Osteocyte (in vitro differentiated cells): ENCODE measurements at regions not wholly inside any gene's neighbourhood (a gene's known extent, or its start where the extent isn't known, plus 50 kb on each side); places are given as distances from the start of the nearest gene placed in this dataset.

Experiments used
- DNase-seq: peaks from one replicate; pipeline ENCODE4 v3.0.0; 2021; ENCODE audit warnings: mixed read lengths; ENCODE audit not compliant: unreplicated experiment; ENCODE audit errors: extremely low spot score
- H3K27ac Mint-ChIP-seq: one replicate; pipeline ENCODE4 v1.8.0; 2021; ENCODE audit warnings: mild to moderate bottlenecking, mixed read lengths; ENCODE audit not compliant: unreplicated experiment
- H3K27me3 Mint-ChIP-seq: one replicate; pipeline ENCODE4 v1.8.0; 2021; ENCODE audit warnings: mixed read lengths; ENCODE audit not compliant: unreplicated experiment
- H3K36me3 Mint-ChIP-seq: one replicate; pipeline ENCODE4 v1.8.0; 2021; ENCODE audit warnings: mixed read lengths; ENCODE audit not compliant: unreplicated experiment
- H3K4me1 Mint-ChIP-seq: one replicate; pipeline ENCODE4 v1.8.0; 2021; ENCODE audit warnings: mixed read lengths; ENCODE audit not compliant: unreplicated experiment
- H3K4me3 Mint-ChIP-seq: one replicate; pipeline ENCODE4 v1.8.0; 2021; ENCODE audit warnings: mild to moderate bottlenecking, moderate library complexity, mixed read lengths; ENCODE audit not compliant: unreplicated experiment
- H3K9me3 Mint-ChIP-seq: one replicate; pipeline ENCODE4 v1.8.0; 2021; ENCODE audit warnings: mixed read lengths; ENCODE audit not compliant: unreplicated experiment
- TF ChIP-seq, protein P1 (sequence below): fragments of 200-600 bp; sonication (generic); IDR thresholded peaks from 2 replicates; pipeline ENCODE4 v1.5.0; 2021; ENCODE audit warnings: antibody characterized with exemption, mild to moderate bottlenecking, moderate library complexity

- Mint-ChIP-seq H3K4me1 (peaks cover 6% of the 10 kb centered on the region), H3K27ac (no peak overlapping the region), H3K9me3 (no peaks in the 10 kb centered on the region), H3K27me3 (no peaks in the 10 kb centered on the region), H3K4me3 (no peak overlapping the region), H3K36me3 (peaks cover 16% of the 10 kb centered on the region)
- no peak for DNase-seq
- TF ChIP-seq, protein P1, sequence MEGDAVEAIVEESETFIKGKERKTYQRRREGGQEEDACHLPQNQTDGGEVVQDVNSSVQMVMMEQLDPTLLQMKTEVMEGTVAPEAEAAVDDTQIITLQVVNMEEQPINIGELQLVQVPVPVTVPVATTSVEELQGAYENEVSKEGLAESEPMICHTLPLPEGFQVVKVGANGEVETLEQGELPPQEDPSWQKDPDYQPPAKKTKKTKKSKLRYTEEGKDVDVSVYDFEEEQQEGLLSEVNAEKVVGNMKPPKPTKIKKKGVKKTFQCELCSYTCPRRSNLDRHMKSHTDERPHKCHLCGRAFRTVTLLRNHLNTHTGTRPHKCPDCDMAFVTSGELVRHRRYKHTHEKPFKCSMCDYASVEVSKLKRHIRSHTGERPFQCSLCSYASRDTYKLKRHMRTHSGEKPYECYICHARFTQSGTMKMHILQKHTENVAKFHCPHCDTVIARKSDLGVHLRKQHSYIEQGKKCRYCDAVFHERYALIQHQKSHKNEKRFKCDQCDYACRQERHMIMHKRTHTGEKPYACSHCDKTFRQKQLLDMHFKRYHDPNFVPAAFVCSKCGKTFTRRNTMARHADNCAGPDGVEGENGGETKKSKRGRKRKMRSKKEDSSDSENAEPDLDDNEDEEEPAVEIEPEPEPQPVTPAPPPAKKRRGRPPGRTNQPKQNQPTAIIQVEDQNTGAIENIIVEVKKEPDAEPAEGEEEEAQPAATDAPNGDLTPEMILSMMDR, result no peak
Measured at GRCh38 chr7:131061158-131061557, 266.5 kb upstream of the MKLN1 start.

GRCh38 chr7:131061818-131062217 is 265.9 kb upstream of the MKLN1 start:
- Mint-ChIP-seq H3K27ac (no peak overlapping the region), H3K27me3 (no peaks in the 10 kb centered on the region), H3K36me3 (peaks cover 12% of the 10 kb centered on the region), H3K4me1 (peaks cover 6% of the 10 kb centered on the region), H3K4me3 (no peak overlapping the region), H3K9me3 (no peaks in the 10 kb centered on the region)
- TF ChIP-seq, protein P1, result no peak
- DNase-seq, result no peak

GRCh38 chr7:131066635-131067034 is 261.0 kb upstream of the MKLN1 start:
- TF ChIP-seq, protein P1, result no peak
- Mint-ChIP-seq H3K9me3 (no peaks in the 10 kb centered on the region), H3K4me3 (no peak overlapping the region), H3K27me3 (no peaks in the 10 kb centered on the region), H3K27ac (no peak overlapping the region), H3K36me3 (peaks cover 2% of the 10 kb centered on the region), H3K4me1 (peaks cover 15% of the 10 kb centered on the region)
- no peak for DNase-seq

DNA sequence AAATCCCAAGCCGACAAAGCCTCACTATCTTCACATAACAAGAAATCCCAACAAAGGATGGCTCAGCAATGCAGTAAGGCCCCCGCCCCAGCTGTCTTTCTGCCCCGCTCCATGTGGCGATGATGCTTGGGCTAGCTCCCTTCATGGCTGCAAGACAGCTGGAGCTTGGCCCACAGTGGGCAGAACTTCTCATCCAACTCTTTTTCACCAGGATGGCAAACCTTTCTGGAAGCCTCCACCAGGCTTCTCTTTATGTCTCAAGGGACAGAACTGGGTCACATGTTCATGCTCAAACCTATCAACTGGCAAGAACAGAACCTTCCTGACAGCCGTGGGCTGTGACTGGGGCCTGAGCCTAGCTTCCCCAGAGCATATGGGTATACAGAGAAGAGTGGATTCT is 260.5 kb upstream of the MKLN1 start:
- Mint-ChIP-seq H3K36me3 (peaks cover 2% of the 10 kb centered on the region), H3K27ac (no peak overlapping the region), H3K9me3 (no peaks in the 10 kb centered on the region), H3K4me3 (no peak overlapping the region), H3K4me1 (peaks cover 21% of the 10 kb centered on the region), H3K27me3 (no peaks in the 10 kb centered on the region)
- no peak for DNase-seq
- TF ChIP-seq, protein P1, result no peak

GRCh38 chr7:131068604-131069021 is 259.1 kb upstream of the MKLN1 start:
- H3K4me3 Mint-ChIP-seq, result no peak overlapping the region
- no peak overlapping the region for H3K27ac Mint-ChIP-seq
- H3K27me3 Mint-ChIP-seq, result no peaks in the 10 kb centered on the region
- no peak for DNase-seq
- peaks cover 10% of the 10 kb centered on the region for H3K36me3 Mint-ChIP-seq
- no peaks in the 10 kb centered on the region for H3K9me3 Mint-ChIP-seq
- peaks cover 27% of the 10 kb centered on the region for H3K4me1 Mint-ChIP-seq
- TF ChIP-seq, protein P1, result no peak
